RWPE2 (cell line): ENCODE measurements at regions not wholly inside any gene's neighbourhood (a gene's known extent, or its start where the extent isn't known, plus 50 kb on each side); places are given as distances from the start of the nearest gene placed in this dataset.

ENCODE experiments used
- ATAC-seq: fragments of 200-7000 bp; cut with Tn5 transposase; 3 replicates; pipeline ENCODE4 v1.9.1; 2021; ENCODE audit warnings: low read depth
- DNase-seq: peaks from one replicate; pipeline ENCODE4 v3.0.0-alpha.2; 2020; ENCODE audit warnings: low spot score
- H3K27ac ChIP-seq: fragments of 450-650 bp; 2 replicates; pipeline ENCODE4 v1.5.1; 2017; ENCODE audit warnings: mild to moderate bottlenecking; ENCODE audit not compliant: poor library complexity, severe bottlenecking
- H3K27me3 ChIP-seq: fragments of 250-450 bp; sonication (Bioruptor Pico); 2 replicates; pipeline ENCODE4 v1.5.1; 2021; ENCODE audit warnings: mild to moderate bottlenecking, moderate library complexity; ENCODE audit not compliant: insufficient read depth, poor library complexity, severe bottlenecking
- H3K36me3 ChIP-seq: fragments of 250-450 bp; sonication (Bioruptor Pico); 2 replicates; pipeline ENCODE4 v1.5.1; 2020; ENCODE audit warnings: low read depth, mild to moderate bottlenecking, moderate library complexity
- H3K4me1 ChIP-seq: fragments of 250-450 bp; sonication (Bioruptor Pico); 2 replicates; pipeline ENCODE4 v1.5.1; 2021; ENCODE audit warnings: mild to moderate bottlenecking, moderate library complexity; ENCODE audit not compliant: insufficient read depth, poor library complexity, severe bottlenecking
- H3K4me3 ChIP-seq: fragments of 250-450 bp; sonication (Bioruptor Pico); 2 replicates; pipeline ENCODE4 v1.5.1; 2021; ENCODE audit warnings: mild to moderate bottlenecking, moderate library complexity; ENCODE audit not compliant: severe bottlenecking
- H3K9me3 ChIP-seq: fragments of 250-450 bp; sonication (Bioruptor Pico); 2 replicates; pipeline ENCODE4 v1.5.1; 2021; ENCODE audit warnings: mild to moderate bottlenecking, moderate library complexity; ENCODE audit not compliant: severe bottlenecking
- CTCF ChIP-seq: fragments of 450-650 bp; IDR thresholded peaks from one replicate; pipeline ENCODE4 v1.5.1; 2017; ENCODE audit warnings: mild to moderate bottlenecking, moderate library complexity; ENCODE audit not compliant: poor library complexity, severe bottlenecking

DNA sequence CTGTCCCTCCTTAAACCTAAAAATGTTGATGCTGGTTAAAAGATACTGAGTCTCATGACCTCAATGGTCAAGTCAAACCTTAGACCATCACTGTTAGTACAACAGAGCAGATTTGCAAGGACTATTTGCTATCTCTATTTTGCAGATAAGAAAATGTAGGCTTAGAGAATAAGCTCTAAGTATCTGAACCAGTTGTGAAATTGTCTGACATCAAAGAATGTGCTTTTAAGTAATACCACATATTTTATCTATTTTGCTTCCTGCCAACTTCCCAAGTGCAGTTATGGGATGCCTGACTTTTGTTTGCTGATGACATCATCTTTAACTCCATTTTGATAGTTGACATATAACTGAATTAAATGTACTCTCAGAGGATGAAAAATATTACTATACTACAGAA is 83.6 kb upstream of the TMEM106B start:
- Histone ChIP-seq H3K36me3 (no peaks in the 10 kb centered on the region), H3K4me3 (no peak overlapping the region), H3K27me3 (no peaks in the 10 kb centered on the region), H3K4me1 (no peaks in the 10 kb centered on the region), H3K27ac (no peak overlapping the region), H3K9me3 (no peaks in the 10 kb centered on the region)
- no peak for TF ChIP-seq CTCF
- no peak for DNase-seq
- no peak for ATAC-seq

GRCh38 chr7:12130609-12131008 is 80.5 kb upstream of the TMEM106B start:
- Histone ChIP-seq H3K4me1 (no peaks in the 10 kb centered on the region), H3K36me3 (no peaks in the 10 kb centered on the region), H3K27me3 (no peaks in the 10 kb centered on the region), H3K4me3 (no peak overlapping the region), H3K9me3 (no peaks in the 10 kb centered on the region), H3K27ac (no peak overlapping the region)
- no peak for TF ChIP-seq CTCF
- DNase-seq (no peak), ATAC-seq (peak; percentile 70; the same call in 2 of the 3 replicates)

GRCh38 chr7:12131122-12131521 is 80.0 kb upstream of the TMEM106B start:
- no peaks in the 10 kb centered on the region for H3K9me3 ChIP-seq
- no peak overlapping the region for H3K4me3 ChIP-seq
- no peak overlapping the region for H3K27ac ChIP-seq
- no peak for TF ChIP-seq CTCF
- ATAC-seq (no peak), DNase-seq (no peak)
- no peaks in the 10 kb centered on the region for H3K4me1 ChIP-seq
- H3K27me3 ChIP-seq, result no peaks in the 10 kb centered on the region
- H3K36me3 ChIP-seq, result no peaks in the 10 kb centered on the region

- H3K4me1 ChIP-seq, result no peaks in the 10 kb centered on the region
- ATAC-seq, result no peak
- TF ChIP-seq CTCF, result no peak
Observed at GRCh38 chr7:12133865-12134264, 77.2 kb upstream of the TMEM106B start.

DNA sequence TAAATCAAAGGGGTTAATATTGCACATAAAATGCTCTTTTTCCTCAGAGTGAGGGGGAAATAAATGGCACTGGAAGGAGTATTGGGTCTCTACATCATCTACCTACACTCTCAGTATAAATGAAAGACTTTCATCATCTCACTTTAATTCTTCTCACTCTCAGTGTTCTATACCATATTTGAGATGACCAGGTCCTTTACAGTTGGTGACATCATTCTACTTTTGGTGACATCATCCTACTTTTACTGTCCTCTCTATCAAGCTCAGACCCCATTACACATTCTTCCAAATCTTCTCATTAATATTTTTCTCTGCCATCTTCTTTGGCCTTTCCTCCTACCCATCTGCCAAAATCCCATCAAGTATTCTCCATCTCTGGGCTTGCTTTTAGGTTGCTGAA is 74.6 kb upstream of the TMEM106B start:
- Histone ChIP-seq H3K27ac (no peak overlapping the region), H3K36me3 (no peaks in the 10 kb centered on the region), H3K27me3 (no peaks in the 10 kb centered on the region), H3K9me3 (no peaks in the 10 kb centered on the region), H3K4me1 (no peaks in the 10 kb centered on the region), H3K4me3 (no peak overlapping the region)
- no peak for ATAC-seq
- DNase-seq, result no peak
- no peak for TF ChIP-seq CTCF

More at GRCh38 chr7:12133865-12134264, 77.2 kb upstream of the TMEM106B start:
- Histone ChIP-seq H3K9me3 (no peaks in the 10 kb centered on the region), H3K27me3 (no peaks in the 10 kb centered on the region), H3K4me3 (no peak overlapping the region), H3K27ac (no peak overlapping the region), H3K36me3 (no peaks in the 10 kb centered on the region)
- DNase-seq, result no peak
